Endothelial cell of umbilical vein (primary cell): ENCODE measurements at regions not wholly inside any gene's neighbourhood (a gene's known extent, or its start where the extent isn't known, plus 50 kb on each side); places are given as distances from the start of the nearest gene placed in this dataset.

Experiments
- BruUV-seq: library from RNA; stranded (reverse); fragments of 400-500 nt; replicated peaks from 2 replicates; lab custom pipeline; 2021; lab: Mats Ljungman, UMichigan
- CTCF ChIA-PET: fragments of 300-600, 350-600 bp; sonication (Branson Sonifier 250); formaldehyde crosslinking; loops from one replicate; lab custom pipeline; 2021; ENCODE audit warnings: antibody characterized with exemption, inconsistent platforms; lab: Charles Lee
- POLR2A ChIA-PET: fragments of 300-600, 350-600 bp; sonication (Branson Sonifier 250); formaldehyde crosslinking; loops from one replicate; lab custom pipeline; 2021; ENCODE audit warnings: antibody characterized with exemption, inconsistent platforms; lab: Charles Lee
- DNase-seq: peaks from one replicate; pipeline ENCODE4 v3.0.0-alpha.2; 2011; ENCODE audit warnings: low read depth, low spot score
- FAIRE-seq: peaks from 2 replicates; lab custom pipeline; 2011; peaks lifted over from hg19 to GRCh38; lab: Jason Lieb, UNC
- H2AFZ ChIP-seq: 2 replicates; pipeline ENCODE4 v1.6.0; 2012; ENCODE audit warnings: low read depth, low read length, control low read depth, inconsistent platforms
- H3K27ac ChIP-seq: 2 replicates; pipeline ENCODE4 v1.5.1; 2011; ENCODE audit warnings: low read depth, mild to moderate bottlenecking, control low read depth, low read length, moderate library complexity; ENCODE audit not compliant: insufficient read depth
- H3K27me3 ChIP-seq, 2 experiments: 2 replicates each; pipeline versions ENCODE4 v1.6.0 to v1.6.1; 2011; ENCODE audit warnings: low read length in 2 of 2, mixed read lengths in 1 of 2; ENCODE audit not compliant: control insufficient read depth in 2 of 2, insufficient read depth in 2 of 2
- H3K36me3 ChIP-seq, 2 experiments: 2 replicates in 1 of 2; 3 replicates in 1 of 2; pipeline ENCODE4 v1.5.1; 2011; ENCODE audit warnings: low read length in 2 of 2, mild to moderate bottlenecking in 1 of 2, moderate library complexity in 1 of 2; ENCODE audit not compliant: control insufficient read depth in 2 of 2, insufficient read depth in 2 of 2; ENCODE audit errors: extremely low read depth in 1 of 2
- H3K4me1 ChIP-seq: 3 replicates; pipeline ENCODE4 v1.5.1; 2011; ENCODE audit warnings: mild to moderate bottlenecking, low read length; ENCODE audit not compliant: control insufficient read depth, insufficient read depth; ENCODE audit errors: extremely low read depth
- H3K4me2 ChIP-seq: 2 replicates; pipeline ENCODE4 v1.6.1; 2011; ENCODE audit warnings: low read length, control low read depth, mixed read lengths; ENCODE audit not compliant: insufficient read depth
- H3K4me3 ChIP-seq, 3 experiments: fragments of 200-600 bp in 1 of 3; sonication (generic), shearing (Covaris generic) in 1 of 3; replicated peaks in 1 of 3; 2 replicates each; pipeline ENCODE4 v1.5.1; 2011 to 2016; ENCODE audit warnings: control low read depth in 3 of 3, low read length in 3 of 3, mild to moderate bottlenecking in 2 of 3, inconsistent platforms in 1 of 3, low read depth in 1 of 3, moderate library complexity in 1 of 3; ENCODE audit not compliant: insufficient read depth in 1 of 3
- H3K79me2 ChIP-seq: 2 replicates; pipeline ENCODE4 v1.6.0; 2012; ENCODE audit warnings: low read length, inconsistent platforms; ENCODE audit not compliant: control insufficient read depth, insufficient read depth
- H3K9ac ChIP-seq: replicated peaks from 2 replicates; pipeline ENCODE3; 2011; ENCODE audit warnings: low read length, control low read depth; ENCODE audit not compliant: insufficient read depth; ENCODE audit errors: extremely low read depth
- H3K9me1 ChIP-seq: replicated peaks from 3 replicates; pipeline ENCODE4 v1.6.0; 2011; ENCODE audit warnings: mild to moderate bottlenecking, low read length; ENCODE audit not compliant: control insufficient read depth, insufficient read depth; ENCODE audit errors: extremely low read depth
- H3K9me3 ChIP-seq: replicated peaks from 2 replicates; pipeline ENCODE4 v1.5.1; 2012; ENCODE audit warnings: low read length, inconsistent platforms; ENCODE audit not compliant: control insufficient read depth, insufficient read depth
- H4K20me1 ChIP-seq: replicated peaks from 2 replicates; pipeline ENCODE3; 2011; ENCODE audit warnings: mild to moderate bottlenecking, low read length; ENCODE audit not compliant: control insufficient read depth, insufficient read depth; ENCODE audit errors: extremely low read depth
- EZH2 ChIP-seq: IDR thresholded peaks from 2 replicates; pipeline ENCODE4 v1.6.1; 2012; ENCODE audit warnings: borderline replicate concordance, low read depth, mild to moderate bottlenecking, moderate library complexity, low read length, inconsistent platforms; ENCODE audit not compliant: severe bottlenecking
- FOS ChIP-seq: IDR thresholded peaks from 2 replicates; pipeline ENCODE4 v1.6.1; 2011; ENCODE audit warnings: mild to moderate bottlenecking, low read length, moderate library complexity, borderline replicate concordance; ENCODE audit not compliant: insufficient read depth
- GATA2 ChIP-seq: IDR thresholded peaks from 2 replicates; pipeline ENCODE4 v1.7.0; 2011; ENCODE audit warnings: low read depth, mild to moderate bottlenecking, moderate library complexity, mixed read lengths, low read length; ENCODE audit not compliant: insufficient read length, insufficient read depth
- JUN ChIP-seq: IDR thresholded peaks from 2 replicates; pipeline ENCODE4 v1.6.1; 2011; ENCODE audit warnings: borderline replicate concordance, low read depth; ENCODE audit not compliant: insufficient read length, insufficient read depth
- MYC ChIP-seq: IDR thresholded peaks from one replicate; pipeline ENCODE4 v1.6.1; 2011; ENCODE audit warnings: mild to moderate bottlenecking, low read depth, low read length
- POLR2A ChIP-seq: IDR thresholded peaks from 2 replicates; pipeline ENCODE4 v1.6.1; 2012; ENCODE audit warnings: low read depth, mild to moderate bottlenecking, control low read depth, low read length
- POLR2AphosphoS5 ChIP-seq: IDR thresholded peaks from 2 replicates; pipeline ENCODE4 v1.6.1; 2012; ENCODE audit warnings: low read depth, mild to moderate bottlenecking, control low read depth, low read length, moderate library complexity; ENCODE audit not compliant: insufficient read depth
- dilution Hi-C: fragments of 300-500 bp; cut with MboI; formaldehyde crosslinking; loops from one replicate; pipeline ENCODE4 v1.15.0; 2019; ENCODE audit warnings: low sequenced_read_pairs; ENCODE audit not compliant: extremely low pct_ligation_motif_present
- intact Hi-C: fragments of 100-400 bp; cut with micrococcal nuclease; formaldehyde crosslinking; loops from one replicate; pipeline ENCODE4 v1.10.0; 2022
- TF ChIP-seq, protein P1 (sequence below), 2 donors: IDR thresholded peaks; 1 replicate in 1 of 2; 2 replicates in 1 of 2; pipeline ENCODE4 v1.5.1; 2011; ENCODE audit warnings: low read length in 2 of 2, mild to moderate bottlenecking in 2 of 2, moderate library complexity in 2 of 2, control low read depth in 1 of 2, inconsistent platforms in 1 of 2, low read depth in 1 of 2; ENCODE audit not compliant: insufficient read depth in 1 of 2; ENCODE audit errors: extremely low read depth in 1 of 2
- TF ChIP-seq, protein P2 (sequence below): IDR thresholded peaks from 2 replicates; pipeline ENCODE4 v1.6.1; 2011; ENCODE audit not compliant: insufficient read depth, insufficient read length

DNA sequence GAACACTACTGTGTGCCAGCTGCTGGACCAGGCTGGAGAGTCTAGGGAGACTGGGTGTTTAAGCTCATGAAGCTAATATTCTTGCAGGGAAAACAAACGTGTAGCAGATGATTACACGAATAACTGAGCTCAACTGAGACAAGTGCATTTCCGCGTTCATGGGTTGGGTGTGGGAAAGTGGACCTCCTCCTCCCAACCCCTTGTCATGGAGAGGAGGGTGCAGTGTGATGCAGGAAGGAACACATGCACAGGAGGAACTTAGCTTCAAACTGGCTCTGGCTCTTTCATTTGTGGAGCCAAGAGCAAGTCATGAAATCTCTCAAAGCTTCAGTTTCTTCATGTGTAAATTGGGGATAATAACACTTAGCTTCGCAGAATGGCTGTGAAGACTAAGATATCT is 204.3 kb downstream of the ARHGAP12 start:
- FAIRE-seq (no peak), DNase-seq (no peak)
- Histone ChIP-seq H3K27ac (no peak overlapping the region), H3K36me3 (no peaks in the 10 kb centered on the region), H3K4me3 (no peak overlapping the region), H3K4me1 (no peaks in the 10 kb centered on the region), H3K9ac (no peak overlapping the region), H4K20me1 (no peaks in the 10 kb centered on the region), H3K9me1 (no peaks in the 10 kb centered on the region), H3K79me2 (no peaks in the 10 kb centered on the region), H3K4me2 (no peak overlapping the region), H3K9me3 (no peaks in the 10 kb centered on the region), H3K27me3 (peaks cover 0 to 4% of the 10 kb centered on the region in 2 experiments), H2AFZ (no peak overlapping the region)
- POLR2A ChIA-PET: no interaction called here
- no peak for TF ChIP-seq EZH2
- TF ChIP-seq GATA2: no peak
- no peak for TF ChIP-seq MYC
- no peak for TF ChIP-seq POLR2A
- TF ChIP-seq, protein P1, sequence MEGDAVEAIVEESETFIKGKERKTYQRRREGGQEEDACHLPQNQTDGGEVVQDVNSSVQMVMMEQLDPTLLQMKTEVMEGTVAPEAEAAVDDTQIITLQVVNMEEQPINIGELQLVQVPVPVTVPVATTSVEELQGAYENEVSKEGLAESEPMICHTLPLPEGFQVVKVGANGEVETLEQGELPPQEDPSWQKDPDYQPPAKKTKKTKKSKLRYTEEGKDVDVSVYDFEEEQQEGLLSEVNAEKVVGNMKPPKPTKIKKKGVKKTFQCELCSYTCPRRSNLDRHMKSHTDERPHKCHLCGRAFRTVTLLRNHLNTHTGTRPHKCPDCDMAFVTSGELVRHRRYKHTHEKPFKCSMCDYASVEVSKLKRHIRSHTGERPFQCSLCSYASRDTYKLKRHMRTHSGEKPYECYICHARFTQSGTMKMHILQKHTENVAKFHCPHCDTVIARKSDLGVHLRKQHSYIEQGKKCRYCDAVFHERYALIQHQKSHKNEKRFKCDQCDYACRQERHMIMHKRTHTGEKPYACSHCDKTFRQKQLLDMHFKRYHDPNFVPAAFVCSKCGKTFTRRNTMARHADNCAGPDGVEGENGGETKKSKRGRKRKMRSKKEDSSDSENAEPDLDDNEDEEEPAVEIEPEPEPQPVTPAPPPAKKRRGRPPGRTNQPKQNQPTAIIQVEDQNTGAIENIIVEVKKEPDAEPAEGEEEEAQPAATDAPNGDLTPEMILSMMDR (IDR thresholded peaks at IDR 0.05; ENCODE audit: extremely low read depth in 1 of 2, insufficient read depth in 1 of 2, low read depth in 1 of 2, low read length in 2 of 2): no peak
- no peak for TF ChIP-seq POLR2AphosphoS5
- TF ChIP-seq JUN: no peak
- no peak for TF ChIP-seq FOS
- TF ChIP-seq, protein P2, sequence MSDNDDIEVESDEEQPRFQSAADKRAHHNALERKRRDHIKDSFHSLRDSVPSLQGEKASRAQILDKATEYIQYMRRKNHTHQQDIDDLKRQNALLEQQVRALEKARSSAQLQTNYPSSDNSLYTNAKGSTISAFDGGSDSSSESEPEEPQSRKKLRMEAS: no peak
- dilution Hi-C loops (no loop called here), intact Hi-C loops (no loop called here)
- CTCF ChIA-PET: interaction anchor here (1.4 kb wide), 1 partner anchor 36 kb away, joined by 5 read pairs; no protein-coding TSS in a partner anchor
- BruUV-seq: no TSS peak
